Neural cell (in vitro differentiated cells): ENCODE measurements at regions not wholly inside any gene's neighbourhood (a gene's known extent, or its start where the extent isn't known, plus 50 kb on each side); places are given as distances from the start of the nearest gene placed in this dataset.

ENCODE experiments used
- POLR2AphosphoS5 ChIP-seq: IDR thresholded peaks from 2 replicates; pipeline ENCODE4 v1.6.1; 2012
- TF ChIP-seq, protein P1 (sequence below): fragments of 450-650 bp; IDR thresholded peaks from 2 replicates; pipeline ENCODE4 v1.5.1; 2014; ENCODE audit warnings: antibody characterized with exemption, mild to moderate bottlenecking, moderate library complexity; ENCODE audit not compliant: poor library complexity, severe bottlenecking

DNA sequence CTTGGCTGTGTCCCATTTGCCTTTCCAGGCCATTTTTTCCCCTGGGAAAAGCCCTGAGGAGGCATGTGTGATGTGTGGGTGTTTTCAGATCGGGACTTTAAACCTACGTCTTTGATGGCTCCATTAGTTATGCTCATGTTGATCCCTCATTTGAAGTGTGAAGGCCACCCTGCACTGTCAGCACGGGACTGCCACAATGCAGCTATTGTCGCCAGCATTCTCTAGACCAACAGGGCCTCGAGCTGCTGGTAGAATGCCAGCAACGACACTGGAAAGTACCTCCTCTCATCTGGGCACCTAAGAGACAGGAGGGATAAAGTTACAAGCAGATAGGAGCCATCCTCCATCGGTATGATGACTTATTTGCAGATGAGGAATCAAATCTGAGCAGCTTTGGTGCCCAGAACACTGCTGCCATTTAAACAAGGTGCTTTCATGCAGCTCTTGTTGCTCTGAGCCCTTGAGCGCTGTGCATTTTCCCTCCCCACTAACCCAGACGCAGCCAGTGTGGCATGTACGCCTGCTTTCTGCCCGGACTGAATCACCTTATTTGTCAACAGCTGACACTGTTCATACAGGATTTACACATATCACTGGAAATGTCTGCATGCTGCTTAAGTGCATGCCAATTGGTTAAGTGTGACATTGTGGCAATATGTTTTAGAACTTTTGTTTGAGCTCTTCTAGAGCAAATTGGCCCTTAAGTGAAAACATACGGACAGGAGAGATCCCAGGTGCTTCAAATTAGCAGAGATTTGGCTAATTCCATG, 175.0 kb upstream of the PITRM1 start:
- TF ChIP-seq, protein P1, sequence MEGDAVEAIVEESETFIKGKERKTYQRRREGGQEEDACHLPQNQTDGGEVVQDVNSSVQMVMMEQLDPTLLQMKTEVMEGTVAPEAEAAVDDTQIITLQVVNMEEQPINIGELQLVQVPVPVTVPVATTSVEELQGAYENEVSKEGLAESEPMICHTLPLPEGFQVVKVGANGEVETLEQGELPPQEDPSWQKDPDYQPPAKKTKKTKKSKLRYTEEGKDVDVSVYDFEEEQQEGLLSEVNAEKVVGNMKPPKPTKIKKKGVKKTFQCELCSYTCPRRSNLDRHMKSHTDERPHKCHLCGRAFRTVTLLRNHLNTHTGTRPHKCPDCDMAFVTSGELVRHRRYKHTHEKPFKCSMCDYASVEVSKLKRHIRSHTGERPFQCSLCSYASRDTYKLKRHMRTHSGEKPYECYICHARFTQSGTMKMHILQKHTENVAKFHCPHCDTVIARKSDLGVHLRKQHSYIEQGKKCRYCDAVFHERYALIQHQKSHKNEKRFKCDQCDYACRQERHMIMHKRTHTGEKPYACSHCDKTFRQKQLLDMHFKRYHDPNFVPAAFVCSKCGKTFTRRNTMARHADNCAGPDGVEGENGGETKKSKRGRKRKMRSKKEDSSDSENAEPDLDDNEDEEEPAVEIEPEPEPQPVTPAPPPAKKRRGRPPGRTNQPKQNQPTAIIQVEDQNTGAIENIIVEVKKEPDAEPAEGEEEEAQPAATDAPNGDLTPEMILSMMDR = no peak
- peak; percentile 33 for TF ChIP-seq POLR2AphosphoS5
